ENCODE measurements at regions not wholly inside any gene's neighbourhood (a gene's known extent, or its start where the extent isn't known, plus 50 kb on each side); places are given as distances from the start of the nearest gene placed in this dataset.

DNA sequence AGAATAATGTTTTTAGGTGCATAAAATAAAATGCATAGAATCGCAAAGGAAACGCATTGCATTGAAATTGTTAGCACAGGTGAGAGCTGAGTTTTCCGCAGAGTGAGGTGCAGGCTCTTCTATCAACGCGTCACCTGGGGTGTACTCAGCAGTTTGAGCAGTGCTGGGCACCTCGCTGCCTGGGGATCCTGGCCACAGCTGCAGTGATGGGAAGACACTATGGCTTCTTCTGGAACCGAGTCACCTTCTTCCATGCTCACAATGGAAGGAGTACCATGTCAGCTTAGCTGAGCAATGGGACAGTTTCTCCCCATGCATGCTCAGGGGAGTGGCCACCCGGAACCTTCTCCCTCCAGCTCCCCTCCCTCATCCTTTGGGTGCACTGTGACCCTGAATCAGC, 95.4 kb upstream of the OTOS start:
- Histone ChIP-seq H3K27ac (no peak overlapping the region), H3K4me3 (no peak overlapping the region), H3K27me3 (replicated peaks; ENCODE audit: insufficient read depth) (no peaks in the 10 kb centered on the region), H3K4me1 (replicated peaks) (no peaks in the 10 kb centered on the region), H3K36me3 (no peaks in the 10 kb centered on the region), H3K9me3 (no peaks in the 10 kb centered on the region)
- no peak for DNase-seq (ENCODE audit: low spot score)
- WGBS, result 82% methylated on average over 8 of the region's 8 CpGs
- intact Hi-C loops (cut with DNase I), result no loop called here
- no peak for TF ChIP-seq POLR2A (IDR thresholded peaks at IDR 0.05)
- TF ChIP-seq, protein P1, sequence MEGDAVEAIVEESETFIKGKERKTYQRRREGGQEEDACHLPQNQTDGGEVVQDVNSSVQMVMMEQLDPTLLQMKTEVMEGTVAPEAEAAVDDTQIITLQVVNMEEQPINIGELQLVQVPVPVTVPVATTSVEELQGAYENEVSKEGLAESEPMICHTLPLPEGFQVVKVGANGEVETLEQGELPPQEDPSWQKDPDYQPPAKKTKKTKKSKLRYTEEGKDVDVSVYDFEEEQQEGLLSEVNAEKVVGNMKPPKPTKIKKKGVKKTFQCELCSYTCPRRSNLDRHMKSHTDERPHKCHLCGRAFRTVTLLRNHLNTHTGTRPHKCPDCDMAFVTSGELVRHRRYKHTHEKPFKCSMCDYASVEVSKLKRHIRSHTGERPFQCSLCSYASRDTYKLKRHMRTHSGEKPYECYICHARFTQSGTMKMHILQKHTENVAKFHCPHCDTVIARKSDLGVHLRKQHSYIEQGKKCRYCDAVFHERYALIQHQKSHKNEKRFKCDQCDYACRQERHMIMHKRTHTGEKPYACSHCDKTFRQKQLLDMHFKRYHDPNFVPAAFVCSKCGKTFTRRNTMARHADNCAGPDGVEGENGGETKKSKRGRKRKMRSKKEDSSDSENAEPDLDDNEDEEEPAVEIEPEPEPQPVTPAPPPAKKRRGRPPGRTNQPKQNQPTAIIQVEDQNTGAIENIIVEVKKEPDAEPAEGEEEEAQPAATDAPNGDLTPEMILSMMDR (IDR thresholded peaks at IDR 0.05), result no peak
- no peak for TF ChIP-seq POLR2AphosphoS5 (IDR thresholded peaks at IDR 0.05)

DNA sequence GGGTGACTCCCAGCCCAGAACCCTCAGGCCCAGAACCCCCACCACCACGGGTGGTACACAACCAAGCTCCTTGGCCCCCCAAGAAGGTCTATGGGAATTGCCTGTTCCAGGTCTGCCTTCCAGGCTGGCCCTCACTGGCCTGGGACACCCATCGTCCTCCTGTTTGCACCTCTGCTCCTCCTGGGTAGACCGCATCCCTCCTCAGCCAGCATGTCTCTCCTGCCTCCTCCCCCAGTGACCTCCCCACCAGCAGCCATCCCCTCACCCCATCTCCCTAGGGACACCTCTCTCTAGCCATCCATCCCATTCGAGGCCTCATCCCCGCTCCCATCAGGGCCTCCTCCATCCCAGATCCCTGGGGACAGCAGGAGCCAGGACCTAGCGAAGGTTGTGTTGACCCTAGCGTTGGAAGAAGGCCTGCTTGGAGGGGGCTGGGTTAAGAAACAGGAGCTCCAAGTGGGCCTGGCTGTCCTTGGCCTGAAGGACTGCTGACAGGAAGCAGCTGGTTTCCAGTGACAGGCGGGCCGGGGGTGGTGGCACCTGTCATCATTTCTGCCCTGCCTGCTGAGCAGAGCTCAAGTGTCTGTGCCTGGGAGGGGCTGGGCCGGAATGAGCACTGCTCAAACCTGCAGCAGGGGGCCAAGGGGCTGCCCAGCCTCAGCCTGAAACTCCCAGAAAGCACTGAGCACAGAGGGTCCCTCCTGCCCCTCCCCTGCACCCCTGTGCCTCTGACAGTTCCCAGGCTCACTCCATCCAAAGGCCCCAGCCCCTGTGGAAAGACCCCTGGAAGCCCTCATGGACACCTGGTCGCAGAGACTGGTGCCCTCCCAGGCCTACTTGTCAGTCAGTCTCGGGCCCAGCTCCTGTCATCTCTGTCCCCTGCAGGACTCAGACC, 96.0 kb upstream of the OTOS start:
- Histone ChIP-seq H3K4me1 (replicated peaks) (no peaks in the 10 kb centered on the region), H3K36me3 (no peaks in the 10 kb centered on the region), H3K27me3 (replicated peaks; ENCODE audit: insufficient read depth) (no peaks in the 10 kb centered on the region), H3K9me3 (no peaks in the 10 kb centered on the region), H3K27ac (no peak overlapping the region), H3K4me3 (no peak overlapping the region)
- intact Hi-C loops (cut with DNase I), result no loop called here
- TF ChIP-seq POLR2A (IDR thresholded peaks at IDR 0.05), result no peak
- no peak for TF ChIP-seq POLR2AphosphoS5 (IDR thresholded peaks at IDR 0.05)
- TF ChIP-seq, protein P1 (IDR thresholded peaks at IDR 0.05), result no peak
- 71% methylated on average over 12 of the region's 12 CpGs for WGBS
- no peak for DNase-seq (ENCODE audit: low spot score)

DNA sequence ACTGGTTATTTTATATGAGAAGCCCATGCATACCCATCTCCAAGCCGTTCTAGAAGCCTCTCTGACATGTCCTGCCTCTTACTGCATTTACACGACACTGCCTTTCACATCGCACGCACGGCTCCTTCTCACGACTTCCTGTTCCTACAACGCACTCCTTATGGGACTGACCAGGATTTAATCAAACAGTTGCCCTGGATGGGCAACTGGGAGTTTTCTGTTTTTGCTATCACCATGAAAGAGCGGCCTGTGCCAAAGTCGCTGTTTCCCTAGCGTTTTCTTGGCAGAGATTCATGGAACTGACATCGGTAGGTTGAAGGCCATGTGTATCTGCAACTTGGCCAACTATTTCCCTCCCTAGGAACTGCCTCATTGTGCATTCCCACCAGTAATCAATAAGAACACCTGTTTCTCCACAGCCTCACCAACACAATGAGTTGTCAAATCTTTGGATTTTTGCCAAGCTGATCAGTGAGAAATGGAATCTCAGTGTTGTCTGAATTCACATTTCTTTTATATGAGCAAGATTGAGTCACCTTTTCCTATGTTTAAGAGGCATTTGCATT, 97.2 kb upstream of the OTOS start:
- Histone ChIP-seq H3K27ac (peak overlapping the region in 1 of 2 donors; percentile 62), H3K9me3 (no peaks in the 10 kb centered on the region), H3K27me3 (replicated peaks; ENCODE audit: insufficient read depth) (no peaks in the 10 kb centered on the region), H3K4me3 (no peak overlapping the region), H3K36me3 (no peaks in the 10 kb centered on the region), H3K4me1 (replicated peaks) (no peaks in the 10 kb centered on the region)
- TF ChIP-seq, protein P1 (IDR thresholded peaks at IDR 0.05), result no peak
- TF ChIP-seq POLR2A (IDR thresholded peaks at IDR 0.05) (no peak), POLR2AphosphoS5 (IDR thresholded peaks at IDR 0.05) (no peak)
- DNase-seq (ENCODE audit: low spot score), result no peak
- 43% methylated on average over 11 of the region's 11 CpGs for WGBS
- intact Hi-C loops (cut with DNase I), result no loop called here

DNA sequence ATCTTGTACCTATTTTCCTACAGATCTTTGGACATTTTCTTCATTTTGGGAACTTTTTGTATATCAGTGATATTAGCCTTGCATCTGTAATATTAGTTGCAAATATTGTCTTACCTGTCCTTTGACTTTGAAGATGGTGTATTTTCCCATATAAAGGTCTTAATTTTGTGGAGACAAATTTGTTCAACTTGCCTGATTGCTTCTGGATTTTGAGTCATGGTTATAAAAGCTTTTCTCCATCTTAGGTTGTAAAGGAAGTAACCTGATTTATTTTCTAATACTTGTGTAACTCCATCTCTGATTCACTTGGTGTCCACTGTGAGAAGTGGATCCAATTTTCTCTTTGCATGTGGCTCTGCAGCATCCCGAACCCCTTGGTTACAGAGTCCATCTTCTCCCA, 97.7 kb upstream of the OTOS start:
- H3K4me3 ChIP-seq, result no peak overlapping the region
- no peaks in the 10 kb centered on the region for H3K27me3 ChIP-seq (replicated peaks; ENCODE audit: insufficient read depth)
- no peak for DNase-seq (ENCODE audit: low spot score)
- no peaks in the 10 kb centered on the region for H3K36me3 ChIP-seq
- no peaks in the 10 kb centered on the region for H3K9me3 ChIP-seq
- intact Hi-C loops (cut with DNase I), result no loop called here
- H3K27ac ChIP-seq, result no peak overlapping the region
- WGBS, result 85% methylated on average over 1 of the region's 1 CpG
- TF ChIP-seq, protein P1 (IDR thresholded peaks at IDR 0.05), result no peak
- TF ChIP-seq POLR2A (IDR thresholded peaks at IDR 0.05) (no peak), POLR2AphosphoS5 (IDR thresholded peaks at IDR 0.05) (no peak)
- H3K4me1 ChIP-seq (replicated peaks), result no peaks in the 10 kb centered on the region

DNA sequence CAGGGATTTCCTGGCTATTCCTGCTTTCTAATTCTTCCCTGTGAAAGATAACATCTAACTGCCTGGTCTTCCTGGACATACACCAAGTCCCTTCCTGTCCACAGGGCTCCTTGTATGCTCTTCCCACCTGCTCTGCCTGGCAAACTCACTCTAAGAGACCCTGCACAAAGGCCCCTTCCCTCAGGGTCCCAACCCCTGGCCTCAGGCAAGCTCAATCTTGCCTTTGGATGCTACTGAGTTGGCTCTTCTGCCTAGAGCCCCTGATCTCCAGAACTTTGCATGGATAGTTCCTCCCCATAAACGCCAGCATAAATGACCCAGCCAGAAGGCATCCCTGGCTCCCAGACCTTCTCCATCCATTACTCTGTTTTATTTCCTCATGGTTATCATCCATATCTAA, 98.3 kb upstream of the OTOS start:
- H3K27ac ChIP-seq, result no peak overlapping the region
- DNase-seq (ENCODE audit: low spot score), result no peak
- intact Hi-C loops (cut with DNase I), result no loop called here
- H3K9me3 ChIP-seq, result no peaks in the 10 kb centered on the region
- WGBS, result 80% methylated on average over 1 of the region's 1 CpG
- H3K27me3 ChIP-seq (replicated peaks; ENCODE audit: insufficient read depth), result no peaks in the 10 kb centered on the region
- no peak overlapping the region for H3K4me3 ChIP-seq
- TF ChIP-seq POLR2A (IDR thresholded peaks at IDR 0.05) (no peak), POLR2AphosphoS5 (IDR thresholded peaks at IDR 0.05) (no peak)
- TF ChIP-seq, protein P1 (IDR thresholded peaks at IDR 0.05), result no peak
- no peaks in the 10 kb centered on the region for H3K36me3 ChIP-seq
- H3K4me1 ChIP-seq (replicated peaks), result no peaks in the 10 kb centered on the region
